ENCODE measurements at regions not wholly inside any gene's neighbourhood (a gene's known extent, or its start where the extent isn't known, plus 50 kb on each side); places are given as distances from the start of the nearest gene placed in this dataset.

DNA sequence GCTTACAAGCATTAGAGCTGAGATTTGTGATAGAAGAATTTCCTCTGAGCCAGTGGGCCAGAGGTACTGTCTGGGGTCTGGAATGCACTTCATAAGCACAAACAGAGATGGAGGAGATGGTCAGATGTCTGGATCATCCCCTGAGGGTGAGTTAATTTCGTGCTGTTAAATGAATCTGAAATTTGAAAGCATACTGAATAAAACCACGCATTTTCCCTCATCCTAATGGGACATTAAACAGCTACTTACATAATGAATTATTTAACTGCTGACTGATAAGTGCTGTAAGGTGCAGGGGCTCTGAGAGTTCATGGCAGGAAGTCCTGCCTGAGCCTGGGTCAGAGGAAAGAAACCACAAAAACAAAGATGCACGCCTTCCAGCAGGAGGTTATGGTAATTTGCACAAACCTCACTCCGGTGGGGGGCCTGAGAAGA lies 136.3 kb upstream of the XYLT1 start:
- Histone ChIP-seq H3K27me3 (no peaks in the 10 kb centered on the region), H3K4me3 (no peak overlapping the region), H3K9me3 (no peaks in the 10 kb centered on the region), H3K36me3 (no peaks in the 10 kb centered on the region), H3K27ac (no peak overlapping the region), H3K4me1 (ENCODE audit: insufficient read depth) (no peaks in the 10 kb centered on the region)
- WGBS, 3 donors = 10 to 17% (median 11%) methylated on average over 4 of the region's 4 CpGs
- no peak for DNase-seq
- TF ChIP-seq, protein P1, sequence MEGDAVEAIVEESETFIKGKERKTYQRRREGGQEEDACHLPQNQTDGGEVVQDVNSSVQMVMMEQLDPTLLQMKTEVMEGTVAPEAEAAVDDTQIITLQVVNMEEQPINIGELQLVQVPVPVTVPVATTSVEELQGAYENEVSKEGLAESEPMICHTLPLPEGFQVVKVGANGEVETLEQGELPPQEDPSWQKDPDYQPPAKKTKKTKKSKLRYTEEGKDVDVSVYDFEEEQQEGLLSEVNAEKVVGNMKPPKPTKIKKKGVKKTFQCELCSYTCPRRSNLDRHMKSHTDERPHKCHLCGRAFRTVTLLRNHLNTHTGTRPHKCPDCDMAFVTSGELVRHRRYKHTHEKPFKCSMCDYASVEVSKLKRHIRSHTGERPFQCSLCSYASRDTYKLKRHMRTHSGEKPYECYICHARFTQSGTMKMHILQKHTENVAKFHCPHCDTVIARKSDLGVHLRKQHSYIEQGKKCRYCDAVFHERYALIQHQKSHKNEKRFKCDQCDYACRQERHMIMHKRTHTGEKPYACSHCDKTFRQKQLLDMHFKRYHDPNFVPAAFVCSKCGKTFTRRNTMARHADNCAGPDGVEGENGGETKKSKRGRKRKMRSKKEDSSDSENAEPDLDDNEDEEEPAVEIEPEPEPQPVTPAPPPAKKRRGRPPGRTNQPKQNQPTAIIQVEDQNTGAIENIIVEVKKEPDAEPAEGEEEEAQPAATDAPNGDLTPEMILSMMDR (IDR thresholded peaks at IDR 0.05) = no peak
- TF ChIP-seq POLR2A (IDR thresholded peaks at IDR 0.05) = no peak
- no peak for TF ChIP-seq EP300 (IDR thresholded peaks at IDR 0.05)
- intact Hi-C loops (cut with DNase I) = no loop called here

DNA sequence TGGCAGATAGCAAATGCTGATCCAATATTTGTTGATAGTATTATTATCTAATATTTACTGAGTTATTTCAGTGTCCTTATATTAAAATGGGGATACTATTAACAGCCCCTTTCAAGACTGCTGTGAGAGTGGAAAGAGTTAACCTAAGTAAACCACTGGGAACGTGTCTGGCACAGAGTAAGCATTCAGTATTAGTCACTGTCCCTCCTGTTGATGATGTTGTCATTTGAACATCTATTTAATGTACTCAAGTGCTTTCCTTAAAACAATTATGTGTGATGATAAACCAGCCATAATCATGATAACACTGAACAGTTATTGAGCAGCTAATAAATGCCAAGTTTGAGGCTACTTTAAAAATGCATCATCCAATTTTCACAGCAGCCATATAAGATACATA lies 135.7 kb upstream of the XYLT1 start:
- Histone ChIP-seq H3K27ac (no peak overlapping the region), H3K4me3 (no peak overlapping the region), H3K27me3 (no peaks in the 10 kb centered on the region), H3K36me3 (no peaks in the 10 kb centered on the region), H3K4me1 (ENCODE audit: insufficient read depth) (no peaks in the 10 kb centered on the region), H3K9me3 (no peaks in the 10 kb centered on the region)
- no peak for DNase-seq
- TF ChIP-seq, protein P1 (IDR thresholded peaks at IDR 0.05) = no peak
- TF ChIP-seq EP300 (IDR thresholded peaks at IDR 0.05) = no peak
- TF ChIP-seq POLR2A (IDR thresholded peaks at IDR 0.05) = no peak
- intact Hi-C loops (cut with DNase I) = no loop called here
- 0 to 2% (median 0%) methylated on average over 1 of the region's 1 CpG for WGBS, 3 donors

DNA sequence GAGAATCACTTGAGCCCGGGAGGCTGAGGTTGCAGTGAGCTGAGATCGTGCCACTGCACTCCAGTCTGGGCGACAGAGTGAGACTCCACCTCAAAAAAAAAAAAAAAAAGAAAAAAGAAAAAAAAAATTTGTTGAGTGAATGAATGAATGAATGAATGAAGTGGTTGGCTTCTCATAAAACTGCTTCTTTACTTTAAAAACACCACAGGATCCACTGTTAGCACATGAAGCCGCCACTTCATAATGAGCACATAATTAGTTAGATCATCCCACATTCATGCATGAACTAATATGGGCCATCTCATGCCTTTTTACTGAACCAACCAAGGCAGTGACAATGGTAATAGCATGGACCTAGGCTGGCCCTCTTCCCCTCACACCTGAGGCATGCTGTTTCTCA lies 135.0 kb upstream of the XYLT1 start:
- no peaks in the 10 kb centered on the region for H3K27me3 ChIP-seq
- H3K4me3 ChIP-seq = no peak overlapping the region
- no peak overlapping the region for H3K27ac ChIP-seq
- H3K36me3 ChIP-seq = no peaks in the 10 kb centered on the region
- DNase-seq = no peak
- no peaks in the 10 kb centered on the region for H3K4me1 ChIP-seq (ENCODE audit: insufficient read depth)
- intact Hi-C loops (cut with DNase I) = no loop called here
- TF ChIP-seq POLR2A (IDR thresholded peaks at IDR 0.05) (no peak), EP300 (IDR thresholded peaks at IDR 0.05) (no peak)
- TF ChIP-seq, protein P1 (IDR thresholded peaks at IDR 0.05) = no peak
- H3K9me3 ChIP-seq = no peaks in the 10 kb centered on the region
- 90 to 92% (median 91%) methylated on average over 4 of the region's 4 CpGs for WGBS, 3 donors

DNA sequence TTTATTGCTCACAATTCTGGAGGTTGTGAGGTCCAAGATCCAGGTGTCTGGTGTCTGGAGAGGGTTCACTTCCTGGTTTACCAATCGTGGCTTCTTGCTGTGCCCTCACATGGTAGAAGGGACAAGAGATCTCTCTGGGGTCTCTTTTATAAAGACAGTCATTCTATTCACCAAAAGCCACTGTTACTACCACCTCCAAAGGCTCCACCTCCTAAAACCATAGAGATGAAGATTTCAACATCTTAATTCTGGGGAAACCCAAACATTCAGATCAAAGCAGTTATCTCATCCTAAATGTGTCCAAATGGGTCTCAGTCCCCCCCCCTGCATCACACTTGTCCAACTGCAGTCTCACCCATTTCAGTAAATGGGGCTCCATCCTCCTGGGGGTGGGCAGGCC lies 132.9 kb upstream of the XYLT1 start:
- intact Hi-C loops (cut with DNase I) = no loop called here
- H3K4me3 ChIP-seq = no peak overlapping the region
- no peaks in the 10 kb centered on the region for H3K9me3 ChIP-seq
- H3K27ac ChIP-seq = no peak overlapping the region
- 14 to 21% (median 17%) methylated on average over 1 of the region's 1 CpG for WGBS, 3 donors
- no peaks in the 10 kb centered on the region for H3K36me3 ChIP-seq
- no peaks in the 10 kb centered on the region for H3K27me3 ChIP-seq
- no peak for DNase-seq
- TF ChIP-seq EP300 (IDR thresholded peaks at IDR 0.05) (no peak), POLR2A (IDR thresholded peaks at IDR 0.05) (no peak)
- TF ChIP-seq, protein P1 (IDR thresholded peaks at IDR 0.05) = no peak
- no peaks in the 10 kb centered on the region for H3K4me1 ChIP-seq (ENCODE audit: insufficient read depth)

DNA sequence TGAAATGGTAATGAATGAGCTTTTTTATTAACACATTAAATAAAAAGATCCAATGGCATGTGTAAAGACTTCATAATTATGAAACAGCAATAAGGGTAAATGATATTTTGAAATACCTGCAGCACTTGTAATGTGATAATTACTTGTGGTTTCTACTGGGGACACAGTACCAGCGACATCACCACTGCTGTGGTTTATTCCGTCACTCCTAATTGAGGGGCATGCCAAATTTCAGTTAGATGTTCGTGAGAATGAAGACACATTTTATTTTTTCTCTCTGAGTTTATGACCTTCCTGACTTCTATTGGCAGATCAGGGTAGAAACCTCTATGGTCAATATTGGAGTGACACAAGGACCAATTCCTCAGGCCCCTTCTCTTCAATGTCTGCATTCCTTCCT lies 131.9 kb upstream of the XYLT1 start:
- intact Hi-C loops (cut with DNase I) = no loop called here
- WGBS, 3 donors = 72 to 75% (median 74%) methylated on average over 3 of the region's 3 CpGs
- Histone ChIP-seq H3K36me3 (no peaks in the 10 kb centered on the region), H3K4me3 (no peak overlapping the region), H3K4me1 (ENCODE audit: insufficient read depth) (no peaks in the 10 kb centered on the region), H3K27me3 (no peaks in the 10 kb centered on the region), H3K9me3 (no peaks in the 10 kb centered on the region), H3K27ac (no peak overlapping the region)
- DNase-seq = no peak
- TF ChIP-seq, protein P1 (IDR thresholded peaks at IDR 0.05) = no peak
- TF ChIP-seq EP300 (IDR thresholded peaks at IDR 0.05) = no peak

All from ovary (tissue), 7 donors.